ENCODE measurements at regions not wholly inside any gene's neighbourhood (a gene's known extent, or its start where the extent isn't known, plus 50 kb on each side); places are given as distances from the start of the nearest gene placed in this dataset.
"Not testable (repeated sequence)": the region's sequence is repeated elsewhere in the genome, so short reads cannot be mapped to it uniquely, and the experiment has no call there.

DNA sequence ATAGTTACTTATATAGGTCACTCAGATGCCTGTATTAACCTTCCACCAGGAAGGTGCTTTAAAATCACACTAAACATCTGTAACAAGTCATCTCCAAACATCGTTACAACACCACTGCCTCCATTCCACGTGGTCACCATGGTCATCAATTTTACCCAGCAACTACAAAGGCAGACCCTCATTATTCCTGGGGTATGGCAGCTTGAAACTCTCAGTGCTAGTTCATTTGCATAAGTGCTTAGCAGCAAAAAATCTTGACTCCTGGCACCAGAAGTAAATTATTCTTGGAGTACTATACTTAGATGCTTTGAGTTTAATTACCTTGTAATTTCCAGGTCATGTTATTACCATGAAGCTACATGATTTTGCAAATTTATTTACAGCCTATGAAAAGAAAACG lies 250.6 kb downstream of the KBTBD8 start:
- Histone ChIP-seq H3F3A (ENCODE audit: insufficient read depth, low read length, poor library complexity, severe bottlenecking) (no peaks in the 10 kb centered on the region), H3K9me2 (ENCODE audit: insufficient read depth, low read length) (no peaks in the 10 kb centered on the region), H3K4me2 (ENCODE audit: low read length) (no peak overlapping the region), H4K20me1 (ENCODE audit: insufficient read depth) (no peaks in the 10 kb centered on the region), H3K27me3 (ENCODE audit: insufficient read depth, low read depth, low read length) (no peaks in the 10 kb centered on the region), H3K9me3 (ENCODE audit: low read length) (no peaks in the 10 kb centered on the region), H3K79me2 (replicated peaks; ENCODE audit: insufficient read depth, low read length) (no peaks in the 10 kb centered on the region), H3K4me3 (ENCODE audit: low read length) (no peak overlapping the region), H3K9ac (ENCODE audit: low read length) (no peak overlapping the region), H2AFZ (ENCODE audit: low read depth, low read length) (no peak overlapping the region), H3K36me3 (ENCODE audit: insufficient read depth, low read length) (no peaks in the 10 kb centered on the region), H3K27ac (ENCODE audit: low read length) (no peak overlapping the region)
- TF ChIP-seq POLR2AphosphoS5 (IDR thresholded peaks at IDR 0.05): no peak
- no peak for TF ChIP-seq TAF1 (IDR thresholded peaks at IDR 0.05; ENCODE audit: low read depth)
- no peak for TF ChIP-seq MXI1 (conservative IDR thresholded peaks at IDR 0.05; ENCODE audit: poor library complexity, severe bottlenecking)
- no peak for TF ChIP-seq EZH2 (IDR thresholded peaks at IDR 0.05; ENCODE audit: borderline replicate concordance, insufficient read depth, low read length, poor library complexity, severe bottlenecking)
- no peak for TF ChIP-seq RAD21 (conservative IDR thresholded peaks at IDR 0.05)
- TF ChIP-seq SMC3 (conservative IDR thresholded peaks at IDR 0.05; ENCODE audit: poor library complexity): no peak
- TF ChIP-seq, protein P1, sequence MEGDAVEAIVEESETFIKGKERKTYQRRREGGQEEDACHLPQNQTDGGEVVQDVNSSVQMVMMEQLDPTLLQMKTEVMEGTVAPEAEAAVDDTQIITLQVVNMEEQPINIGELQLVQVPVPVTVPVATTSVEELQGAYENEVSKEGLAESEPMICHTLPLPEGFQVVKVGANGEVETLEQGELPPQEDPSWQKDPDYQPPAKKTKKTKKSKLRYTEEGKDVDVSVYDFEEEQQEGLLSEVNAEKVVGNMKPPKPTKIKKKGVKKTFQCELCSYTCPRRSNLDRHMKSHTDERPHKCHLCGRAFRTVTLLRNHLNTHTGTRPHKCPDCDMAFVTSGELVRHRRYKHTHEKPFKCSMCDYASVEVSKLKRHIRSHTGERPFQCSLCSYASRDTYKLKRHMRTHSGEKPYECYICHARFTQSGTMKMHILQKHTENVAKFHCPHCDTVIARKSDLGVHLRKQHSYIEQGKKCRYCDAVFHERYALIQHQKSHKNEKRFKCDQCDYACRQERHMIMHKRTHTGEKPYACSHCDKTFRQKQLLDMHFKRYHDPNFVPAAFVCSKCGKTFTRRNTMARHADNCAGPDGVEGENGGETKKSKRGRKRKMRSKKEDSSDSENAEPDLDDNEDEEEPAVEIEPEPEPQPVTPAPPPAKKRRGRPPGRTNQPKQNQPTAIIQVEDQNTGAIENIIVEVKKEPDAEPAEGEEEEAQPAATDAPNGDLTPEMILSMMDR (IDR thresholded peaks at IDR 0.05; ENCODE audit: poor library complexity, severe bottlenecking): no peak

DNA sequence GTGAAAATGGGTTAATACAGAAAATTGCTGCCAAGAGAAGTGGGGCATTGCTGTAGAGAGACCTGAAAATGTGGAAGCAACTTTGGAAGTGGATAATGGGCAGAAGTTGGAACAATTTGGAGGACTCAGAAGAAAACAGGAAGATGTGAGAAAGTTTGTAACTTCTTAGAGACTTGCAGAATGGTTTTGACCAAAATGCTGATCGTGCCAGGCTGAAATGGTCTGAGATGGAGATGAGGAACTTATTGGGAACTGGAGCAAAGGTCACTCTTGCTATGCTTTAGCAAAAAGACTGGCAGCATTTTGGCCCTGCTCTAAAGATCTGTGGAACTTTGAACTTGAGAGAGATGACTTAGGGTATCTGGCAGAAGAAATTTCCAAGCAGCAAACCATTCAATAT lies 254.8 kb downstream of the KBTBD8 start:
- H3K4me3 ChIP-seq (ENCODE audit: low read length); H3K9me3 ChIP-seq (ENCODE audit: low read length); H2AFZ ChIP-seq (ENCODE audit: low read depth, low read length); H4K20me1 ChIP-seq (ENCODE audit: insufficient read depth); H3K27ac ChIP-seq (ENCODE audit: low read length); H3F3A ChIP-seq (ENCODE audit: insufficient read depth, low read length, poor library complexity, severe bottlenecking); H3K4me2 ChIP-seq (ENCODE audit: low read length); H3K9me2 ChIP-seq (ENCODE audit: insufficient read depth, low read length); H3K36me3 ChIP-seq (ENCODE audit: insufficient read depth, low read length); H3K9ac ChIP-seq (ENCODE audit: low read length); H3K27me3 ChIP-seq (ENCODE audit: insufficient read depth, low read depth, low read length); H3K79me2 ChIP-seq (replicated peaks; ENCODE audit: insufficient read depth, low read length): not testable (repeated sequence)

DNA sequence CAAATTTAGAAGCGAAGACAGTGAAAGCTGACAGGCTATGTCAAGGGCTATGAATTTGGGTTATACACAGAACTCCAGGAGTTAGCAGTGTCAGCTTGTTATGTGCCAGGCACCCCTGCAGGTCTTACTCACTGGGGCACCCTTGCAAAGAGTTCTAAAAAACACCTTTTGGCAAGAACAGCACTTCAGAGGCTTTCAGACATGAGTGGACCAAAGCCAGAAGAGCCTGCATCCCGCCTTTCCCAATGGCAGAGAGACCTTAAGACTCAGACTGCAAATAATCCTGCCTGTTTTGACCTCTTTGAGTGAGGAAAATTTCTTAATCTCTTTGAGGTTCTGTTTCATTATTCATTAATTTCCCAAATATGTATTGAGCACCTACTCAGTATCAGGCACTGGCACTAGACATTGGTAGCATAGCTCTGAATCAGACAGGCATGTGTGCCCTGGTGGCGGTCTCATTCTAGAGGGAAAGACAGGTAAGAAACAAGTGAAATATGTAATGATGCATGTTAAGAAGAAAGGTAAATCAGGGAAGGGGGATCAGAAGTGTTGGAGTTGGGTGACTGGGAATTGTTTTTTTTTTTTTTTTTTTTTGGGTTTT lies 280.0 kb downstream of the KBTBD8 start:
- Histone ChIP-seq H4K20me1 (ENCODE audit: insufficient read depth) (no peaks in the 10 kb centered on the region), H3K4me3 (ENCODE audit: low read length) (no peak overlapping the region), H3K9me3 (ENCODE audit: low read length) (no peaks in the 10 kb centered on the region), H3F3A (ENCODE audit: insufficient read depth, low read length, poor library complexity, severe bottlenecking) (no peaks in the 10 kb centered on the region), H3K36me3 (ENCODE audit: insufficient read depth, low read length) (no peaks in the 10 kb centered on the region), H3K27ac (ENCODE audit: low read length) (no peak overlapping the region), H3K79me2 (replicated peaks; ENCODE audit: insufficient read depth, low read length) (no peaks in the 10 kb centered on the region), H3K9me2 (ENCODE audit: insufficient read depth, low read length) (no peaks in the 10 kb centered on the region), H2AFZ (ENCODE audit: low read depth, low read length) (no peak overlapping the region), H3K27me3 (ENCODE audit: insufficient read depth, low read depth, low read length) (no peaks in the 10 kb centered on the region), H3K9ac (ENCODE audit: low read length) (no peak overlapping the region), H3K4me2 (ENCODE audit: low read length) (no peak overlapping the region)
- no peak for TF ChIP-seq POLR2AphosphoS5 (IDR thresholded peaks at IDR 0.05)

DNA sequence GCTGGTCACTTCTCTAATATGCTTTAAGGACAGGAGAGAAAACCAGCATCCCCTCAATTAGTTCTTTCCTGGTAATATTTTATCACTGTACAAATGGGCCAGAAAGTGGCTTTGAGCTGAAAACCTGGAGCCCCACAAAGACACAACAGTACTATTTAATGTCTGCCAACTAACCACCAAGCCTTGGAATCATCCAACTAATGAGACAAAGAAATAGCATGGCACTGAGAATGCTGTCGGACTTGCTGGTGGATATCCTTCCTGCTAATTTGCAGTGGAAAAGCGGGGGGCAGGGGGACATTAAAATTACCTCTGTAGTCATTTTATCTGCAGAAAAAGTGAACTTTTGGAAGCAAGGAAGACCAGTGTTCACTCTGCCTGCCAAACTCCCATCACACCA lies 288.5 kb downstream of the KBTBD8 start:
- no peaks in the 10 kb centered on the region for H3K79me2 ChIP-seq (replicated peaks; ENCODE audit: insufficient read depth, low read length)
- H3K36me3 ChIP-seq (ENCODE audit: insufficient read depth, low read length): no peaks in the 10 kb centered on the region
- no peaks in the 10 kb centered on the region for H3K9me2 ChIP-seq (ENCODE audit: insufficient read depth, low read length)
- no peak overlapping the region for H2AFZ ChIP-seq (ENCODE audit: low read depth, low read length)
- no peaks in the 10 kb centered on the region for H3F3A ChIP-seq (ENCODE audit: insufficient read depth, low read length, poor library complexity, severe bottlenecking)
- no peaks in the 10 kb centered on the region for H3K9me3 ChIP-seq (ENCODE audit: low read length)
- H3K27ac ChIP-seq (ENCODE audit: low read length): no peak overlapping the region
- H3K9ac ChIP-seq (ENCODE audit: low read length): no peak overlapping the region
- H4K20me1 ChIP-seq (ENCODE audit: insufficient read depth): no peaks in the 10 kb centered on the region
- H3K4me3 ChIP-seq (ENCODE audit: low read length): no peak overlapping the region
- TF ChIP-seq EP300 (conservative IDR thresholded peaks at IDR 0.05; ENCODE audit: poor library complexity, severe bottlenecking) (no peak), EZH2 (IDR thresholded peaks at IDR 0.05; ENCODE audit: borderline replicate concordance, insufficient read depth, low read length, poor library complexity, severe bottlenecking) (no peak), MXI1 (conservative IDR thresholded peaks at IDR 0.05; ENCODE audit: poor library complexity, severe bottlenecking) (no peak), TAF1 (IDR thresholded peaks at IDR 0.05; ENCODE audit: low read depth) (no peak), RAD21 (conservative IDR thresholded peaks at IDR 0.05) (no peak), SMC3 (conservative IDR thresholded peaks at IDR 0.05; ENCODE audit: poor library complexity) (no peak), POLR2AphosphoS5 (IDR thresholded peaks at IDR 0.05) (no peak)
- TF ChIP-seq, protein P1 (IDR thresholded peaks at IDR 0.05; ENCODE audit: poor library complexity, severe bottlenecking): no peak
- TF ChIP-seq, protein P2, sequence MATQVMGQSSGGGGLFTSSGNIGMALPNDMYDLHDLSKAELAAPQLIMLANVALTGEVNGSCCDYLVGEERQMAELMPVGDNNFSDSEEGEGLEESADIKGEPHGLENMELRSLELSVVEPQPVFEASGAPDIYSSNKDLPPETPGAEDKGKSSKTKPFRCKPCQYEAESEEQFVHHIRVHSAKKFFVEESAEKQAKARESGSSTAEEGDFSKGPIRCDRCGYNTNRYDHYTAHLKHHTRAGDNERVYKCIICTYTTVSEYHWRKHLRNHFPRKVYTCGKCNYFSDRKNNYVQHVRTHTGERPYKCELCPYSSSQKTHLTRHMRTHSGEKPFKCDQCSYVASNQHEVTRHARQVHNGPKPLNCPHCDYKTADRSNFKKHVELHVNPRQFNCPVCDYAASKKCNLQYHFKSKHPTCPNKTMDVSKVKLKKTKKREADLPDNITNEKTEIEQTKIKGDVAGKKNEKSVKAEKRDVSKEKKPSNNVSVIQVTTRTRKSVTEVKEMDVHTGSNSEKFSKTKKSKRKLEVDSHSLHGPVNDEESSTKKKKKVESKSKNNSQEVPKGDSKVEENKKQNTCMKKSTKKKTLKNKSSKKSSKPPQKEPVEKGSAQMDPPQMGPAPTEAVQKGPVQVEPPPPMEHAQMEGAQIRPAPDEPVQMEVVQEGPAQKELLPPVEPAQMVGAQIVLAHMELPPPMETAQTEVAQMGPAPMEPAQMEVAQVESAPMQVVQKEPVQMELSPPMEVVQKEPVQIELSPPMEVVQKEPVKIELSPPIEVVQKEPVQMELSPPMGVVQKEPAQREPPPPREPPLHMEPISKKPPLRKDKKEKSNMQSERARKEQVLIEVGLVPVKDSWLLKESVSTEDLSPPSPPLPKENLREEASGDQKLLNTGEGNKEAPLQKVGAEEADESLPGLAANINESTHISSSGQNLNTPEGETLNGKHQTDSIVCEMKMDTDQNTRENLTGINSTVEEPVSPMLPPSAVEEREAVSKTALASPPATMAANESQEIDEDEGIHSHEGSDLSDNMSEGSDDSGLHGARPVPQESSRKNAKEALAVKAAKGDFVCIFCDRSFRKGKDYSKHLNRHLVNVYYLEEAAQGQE (IDR thresholded peaks at IDR 0.05; ENCODE audit: borderline replicate concordance): no peak
- no peak overlapping the region for H3K4me2 ChIP-seq (ENCODE audit: low read length)
- no peaks in the 10 kb centered on the region for H3K27me3 ChIP-seq (ENCODE audit: insufficient read depth, low read depth, low read length)

Data from neural cell (in vitro differentiated cells).